ENCODE measurements at regions not wholly inside any gene's neighbourhood (a gene's known extent, or its start where the extent isn't known, plus 50 kb on each side); places are given as distances from the start of the nearest gene placed in this dataset.

GRCh38 chr7:13770305-13770704 is 219.2 kb downstream of the ETV1 start:
- Mint-ChIP-seq H3K27ac (no peak overlapping the region), H3K36me3 (no peaks in the 10 kb centered on the region), H3K9me3 (no peaks in the 10 kb centered on the region), H3K27me3 (no peaks in the 10 kb centered on the region), H3K4me3 (no peak overlapping the region), H3K4me1 (no peaks in the 10 kb centered on the region)
- ChIA-PET CTCF (no interaction called here), POLR2A (no interaction called here)
- no peak for DNase-seq
- no peaks in the 10 kb centered on the region for H3K4me1 ChIP-seq (ENCODE audit: insufficient read depth, low read length)
- H3K27ac ChIP-seq (ENCODE audit: low read depth, low read length): no peak overlapping the region
- H3K9me3 ChIP-seq (ENCODE audit: low read length): no peaks in the 10 kb centered on the region
- no peaks in the 10 kb centered on the region for H3K27me3 ChIP-seq (ENCODE audit: insufficient read depth, low read length, poor library complexity, severe bottlenecking)
- H3K36me3 ChIP-seq (ENCODE audit: insufficient read depth, low read length): no peaks in the 10 kb centered on the region
- H3K4me3 ChIP-seq (ENCODE audit: low read length): no peak overlapping the region

- CTCF ChIA-PET: no interaction called here
Measured at GRCh38 chr7:13774976-13775375, 214.5 kb downstream of the ETV1 start.

GRCh38 chr7:13777242-13777641 is 212.2 kb downstream of the ETV1 start:
- Mint-ChIP-seq H3K4me1 (peaks cover 0 to 4% (median 0%) of the 10 kb centered on the region in 3 donors), H3K4me3 (no peak overlapping the region), H3K36me3 (no peaks in the 10 kb centered on the region), H3K27ac (no peak overlapping the region), H3K27me3 (no peaks in the 10 kb centered on the region), H3K9me3 (no peaks in the 10 kb centered on the region)
- DNase-seq: no peak
- no peak overlapping the region for H3K4me3 ChIP-seq (ENCODE audit: low read length)
- H3K4me1 ChIP-seq (ENCODE audit: insufficient read depth, low read length): no peaks in the 10 kb centered on the region
- ChIA-PET CTCF (no interaction called here), POLR2A (no interaction called here)
- H3K9me3 ChIP-seq (ENCODE audit: low read length): no peaks in the 10 kb centered on the region
- no peaks in the 10 kb centered on the region for H3K27me3 ChIP-seq (ENCODE audit: insufficient read depth, low read length, poor library complexity, severe bottlenecking)
- no peaks in the 10 kb centered on the region for H3K36me3 ChIP-seq (ENCODE audit: insufficient read depth, low read length)
- H3K27ac ChIP-seq (ENCODE audit: low read depth, low read length): no peak overlapping the region

More at GRCh38 chr7:13774976-13775375, 214.5 kb downstream of the ETV1 start:
- Mint-ChIP-seq H3K27me3 (no peaks in the 10 kb centered on the region), H3K36me3 (no peaks in the 10 kb centered on the region), H3K4me1 (peaks cover 0 to 4% (median 0%) of the 10 kb centered on the region in 3 donors), H3K4me3 (no peak overlapping the region), H3K27ac (no peak overlapping the region), H3K9me3 (no peaks in the 10 kb centered on the region)
- Histone ChIP-seq H3K27me3 (ENCODE audit: insufficient read depth, low read length, poor library complexity, severe bottlenecking) (no peaks in the 10 kb centered on the region), H3K9me3 (ENCODE audit: low read length) (no peaks in the 10 kb centered on the region), H3K36me3 (ENCODE audit: insufficient read depth, low read length) (no peaks in the 10 kb centered on the region), H3K4me3 (ENCODE audit: low read length) (no peak overlapping the region), H3K4me1 (ENCODE audit: insufficient read depth, low read length) (no peaks in the 10 kb centered on the region), H3K27ac (ENCODE audit: low read depth, low read length) (no peak overlapping the region)
- DNase-seq: no peak
- POLR2A ChIA-PET: no interaction called here

- Histone ChIP-seq H3K27ac (ENCODE audit: low read depth, low read length) (no peak overlapping the region), H3K9me3 (ENCODE audit: low read length) (no peaks in the 10 kb centered on the region), H3K27me3 (ENCODE audit: insufficient read depth, low read length, poor library complexity, severe bottlenecking) (no peaks in the 10 kb centered on the region), H3K4me1 (ENCODE audit: insufficient read depth, low read length) (no peaks in the 10 kb centered on the region), H3K4me3 (ENCODE audit: low read length) (no peak overlapping the region), H3K36me3 (ENCODE audit: insufficient read depth, low read length) (no peaks in the 10 kb centered on the region)
- no peaks in the 10 kb centered on the region for H3K36me3 Mint-ChIP-seq
- POLR2A ChIA-PET: no interaction called here
- H3K4me3 Mint-ChIP-seq: no peak overlapping the region
- H3K27me3 Mint-ChIP-seq: no peaks in the 10 kb centered on the region
- H3K27ac Mint-ChIP-seq: no peak overlapping the region
- no peak for DNase-seq
- H3K9me3 Mint-ChIP-seq: no peaks in the 10 kb centered on the region
- CTCF ChIA-PET: interaction anchor here (0.6 kb wide), 1 partner anchor 16 kb away, joined by 3 read pairs; no protein-coding TSS in a partner anchor
- H3K4me1 Mint-ChIP-seq: peaks cover 0 to 4% (median 0%) of the 10 kb centered on the region in 3 donors
Measured at GRCh38 chr7:13778967-13779366, 210.5 kb downstream of the ETV1 start.

- POLR2A ChIA-PET: no interaction called here
Measured at GRCh38 chr7:13790611-13791010, 198.9 kb downstream of the ETV1 start.

GRCh38 chr7:13792208-13792607 is 197.3 kb downstream of the ETV1 start:
- Mint-ChIP-seq H3K27ac (no peak overlapping the region), H3K9me3 (no peaks in the 10 kb centered on the region), H3K4me3 (no peak overlapping the region), H3K4me1 (no peaks in the 10 kb centered on the region), H3K27me3 (peaks cover 1 to 4% of the 10 kb centered on the region in 2 donors), H3K36me3 (no peaks in the 10 kb centered on the region)
- no peaks in the 10 kb centered on the region for H3K36me3 ChIP-seq (ENCODE audit: insufficient read depth, low read length)
- H3K9me3 ChIP-seq (ENCODE audit: low read length): no peaks in the 10 kb centered on the region
- no peak for DNase-seq
- no peaks in the 10 kb centered on the region for H3K4me1 ChIP-seq (ENCODE audit: insufficient read depth, low read length)
- POLR2A ChIA-PET: no interaction called here
- no peak overlapping the region for H3K4me3 ChIP-seq (ENCODE audit: low read length)
- CTCF ChIA-PET: no interaction called here
- H3K27ac ChIP-seq (ENCODE audit: low read depth, low read length): no peak overlapping the region
- H3K27me3 ChIP-seq (ENCODE audit: insufficient read depth, low read length, poor library complexity, severe bottlenecking): no peaks in the 10 kb centered on the region

More at GRCh38 chr7:13790611-13791010, 198.9 kb downstream of the ETV1 start:
- Histone ChIP-seq H3K36me3 (ENCODE audit: insufficient read depth, low read length) (no peaks in the 10 kb centered on the region), H3K4me1 (ENCODE audit: insufficient read depth, low read length) (no peaks in the 10 kb centered on the region), H3K27ac (ENCODE audit: low read depth, low read length) (no peak overlapping the region), H3K27me3 (ENCODE audit: insufficient read depth, low read length, poor library complexity, severe bottlenecking) (no peaks in the 10 kb centered on the region), H3K9me3 (ENCODE audit: low read length) (no peaks in the 10 kb centered on the region), H3K4me3 (ENCODE audit: low read length) (no peak overlapping the region)
- Mint-ChIP-seq H3K4me3 (no peak overlapping the region), H3K27me3 (peaks cover 1 to 4% of the 10 kb centered on the region in 2 donors), H3K36me3 (no peaks in the 10 kb centered on the region), H3K27ac (no peak overlapping the region), H3K9me3 (no peaks in the 10 kb centered on the region), H3K4me1 (no peaks in the 10 kb centered on the region)
- CTCF ChIA-PET: no interaction called here
- DNase-seq: no peak

- H3K27me3 Mint-ChIP-seq: peaks cover 0 to 4% of the 10 kb centered on the region in 2 donors
- H3K4me1 Mint-ChIP-seq: no peaks in the 10 kb centered on the region
- ChIA-PET POLR2A (no interaction called here), CTCF (no interaction called here)
- no peaks in the 10 kb centered on the region for H3K36me3 ChIP-seq (ENCODE audit: insufficient read depth, low read length)
- no peak for DNase-seq
- H3K9me3 ChIP-seq (ENCODE audit: low read length): no peaks in the 10 kb centered on the region
- no peak overlapping the region for H3K4me3 ChIP-seq (ENCODE audit: low read length)
- H3K4me3 Mint-ChIP-seq: no peak overlapping the region
- H3K4me1 ChIP-seq (ENCODE audit: insufficient read depth, low read length): no peaks in the 10 kb centered on the region
- H3K27me3 ChIP-seq (ENCODE audit: insufficient read depth, low read length, poor library complexity, severe bottlenecking): no peaks in the 10 kb centered on the region
- H3K27ac Mint-ChIP-seq: no peak overlapping the region
- H3K36me3 Mint-ChIP-seq: no peaks in the 10 kb centered on the region
- no peak overlapping the region for H3K27ac ChIP-seq (ENCODE audit: low read depth, low read length)
- no peaks in the 10 kb centered on the region for H3K9me3 Mint-ChIP-seq
Measured at GRCh38 chr7:13793926-13794325, 195.5 kb downstream of the ETV1 start.

- Histone ChIP-seq H3K4me3 (ENCODE audit: low read length) (no peak overlapping the region), H3K27ac (ENCODE audit: low read depth, low read length) (no peak overlapping the region), H3K36me3 (ENCODE audit: insufficient read depth, low read length) (no peaks in the 10 kb centered on the region), H3K27me3 (ENCODE audit: insufficient read depth, low read length, poor library complexity, severe bottlenecking) (no peaks in the 10 kb centered on the region), H3K4me1 (ENCODE audit: insufficient read depth, low read length) (no peaks in the 10 kb centered on the region), H3K9me3 (ENCODE audit: low read length) (no peaks in the 10 kb centered on the region)
- H3K4me1 Mint-ChIP-seq: no peaks in the 10 kb centered on the region
- H3K36me3 Mint-ChIP-seq: no peaks in the 10 kb centered on the region
- no peak for DNase-seq
- H3K27me3 Mint-ChIP-seq: peaks cover 0 to 4% of the 10 kb centered on the region in 2 donors
- no peak overlapping the region for H3K27ac Mint-ChIP-seq
- ChIA-PET CTCF (no interaction called here), POLR2A (no interaction called here)
- H3K4me3 Mint-ChIP-seq: no peak overlapping the region
- no peaks in the 10 kb centered on the region for H3K9me3 Mint-ChIP-seq
Measured at GRCh38 chr7:13794581-13794980, 194.9 kb downstream of the ETV1 start.

- no peaks in the 10 kb centered on the region for H3K36me3 Mint-ChIP-seq
- H3K27me3 ChIP-seq (ENCODE audit: insufficient read depth, low read length, poor library complexity, severe bottlenecking): no peaks in the 10 kb centered on the region
- H3K27me3 Mint-ChIP-seq: no peaks in the 10 kb centered on the region
- no peak for DNase-seq
- no peak overlapping the region for H3K4me3 ChIP-seq (ENCODE audit: low read length)
- ChIA-PET CTCF (no interaction called here), POLR2A (no interaction called here)
- H3K9me3 ChIP-seq (ENCODE audit: low read length): no peaks in the 10 kb centered on the region
- no peak overlapping the region for H3K27ac Mint-ChIP-seq
- no peaks in the 10 kb centered on the region for H3K4me1 ChIP-seq (ENCODE audit: insufficient read depth, low read length)
- H3K4me1 Mint-ChIP-seq: peaks cover 3 to 10% (median 6%) of the 10 kb centered on the region in 3 donors
- H3K36me3 ChIP-seq (ENCODE audit: insufficient read depth, low read length): no peaks in the 10 kb centered on the region
- no peak overlapping the region for H3K27ac ChIP-seq (ENCODE audit: low read depth, low read length)
- no peaks in the 10 kb centered on the region for H3K9me3 Mint-ChIP-seq
- no peak overlapping the region for H3K4me3 Mint-ChIP-seq
Measured at GRCh38 chr7:13797545-13797944, 191.9 kb downstream of the ETV1 start.

Data from CD8-positive, alpha-beta memory T cell (primary cell).